SH-SY5Y (cell line): ENCODE measurements at regions not wholly inside any gene's neighbourhood (a gene's known extent, or its start where the extent isn't known, plus 50 kb on each side); places are given as distances from the start of the nearest gene placed in this dataset.

ENCODE experiments used
- GATA2 ChIP-seq: IDR thresholded peaks from 2 replicates; pipeline ENCODE4 v1.6.1; 2011; ENCODE audit warnings: mild to moderate bottlenecking, low read depth, low read length
- GATA3 ChIP-seq: IDR thresholded peaks from 2 replicates; pipeline ENCODE4 v1.6.1; 2011; ENCODE audit warnings: low read depth, mild to moderate bottlenecking, low read length, moderate library complexity

DNA sequence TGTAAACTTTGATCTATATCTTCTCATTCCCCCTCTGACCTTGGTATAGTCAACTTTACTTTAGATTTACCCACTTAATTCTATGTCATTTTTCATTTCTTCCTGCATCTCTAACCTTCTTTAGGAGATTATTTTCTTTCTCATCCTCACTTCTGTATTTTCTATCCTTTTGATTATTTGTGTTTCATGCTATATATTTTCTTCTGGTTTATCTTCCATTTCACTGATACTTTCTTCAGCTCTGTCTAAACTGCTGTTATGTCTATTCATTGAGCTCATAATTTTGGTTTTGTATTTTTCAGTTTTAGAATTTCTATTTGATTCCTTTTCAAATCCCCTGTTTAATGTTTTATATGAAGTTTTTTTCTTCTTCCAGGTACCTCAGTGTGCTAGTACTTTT, 171.1 kb upstream of the LYZL1 start:
- TF ChIP-seq GATA3: no peak
- no peak for TF ChIP-seq GATA2

DNA sequence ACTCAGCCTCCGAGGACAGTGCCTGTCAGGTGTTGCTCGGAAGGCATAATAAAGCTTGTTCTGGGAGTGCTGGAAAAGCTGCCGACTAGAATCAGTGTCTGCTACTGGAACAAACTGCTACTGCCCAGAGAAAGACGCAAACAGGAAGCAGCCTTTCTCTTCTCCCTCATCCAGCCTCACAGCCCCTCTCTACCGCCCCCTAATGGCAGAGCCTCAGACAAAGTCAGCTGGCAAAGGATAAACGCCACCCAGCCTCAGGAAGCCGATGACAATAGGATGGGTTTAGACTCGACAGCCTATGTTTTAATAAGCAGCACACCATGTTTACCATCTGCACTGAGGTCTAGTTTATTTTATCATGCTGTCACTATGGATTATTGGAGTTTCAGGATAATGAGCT, 169.5 kb upstream of the LYZL1 start:
- TF ChIP-seq GATA3 (no peak), GATA2 (no peak)

DNA sequence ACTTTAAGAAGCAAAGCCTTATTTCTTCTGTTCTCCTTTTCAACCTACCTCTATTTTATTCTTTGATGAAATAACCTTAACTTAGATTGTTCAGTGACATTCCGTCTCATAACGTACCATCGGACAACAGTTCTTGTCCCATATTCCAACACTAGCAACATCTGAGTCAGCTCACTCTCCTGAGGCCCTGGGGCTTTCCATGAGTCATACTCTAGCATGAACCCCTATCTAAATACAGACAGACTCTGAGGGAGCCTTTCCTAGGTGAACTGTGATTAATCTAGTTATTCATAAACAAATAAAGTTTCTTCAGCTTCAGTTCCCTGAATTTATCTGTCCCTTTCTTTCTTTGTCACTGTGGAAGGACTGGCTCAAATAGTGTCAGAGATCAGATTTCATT, 168.7 kb upstream of the LYZL1 start:
- TF ChIP-seq GATA2 (no peak), GATA3 (no peak)

DNA sequence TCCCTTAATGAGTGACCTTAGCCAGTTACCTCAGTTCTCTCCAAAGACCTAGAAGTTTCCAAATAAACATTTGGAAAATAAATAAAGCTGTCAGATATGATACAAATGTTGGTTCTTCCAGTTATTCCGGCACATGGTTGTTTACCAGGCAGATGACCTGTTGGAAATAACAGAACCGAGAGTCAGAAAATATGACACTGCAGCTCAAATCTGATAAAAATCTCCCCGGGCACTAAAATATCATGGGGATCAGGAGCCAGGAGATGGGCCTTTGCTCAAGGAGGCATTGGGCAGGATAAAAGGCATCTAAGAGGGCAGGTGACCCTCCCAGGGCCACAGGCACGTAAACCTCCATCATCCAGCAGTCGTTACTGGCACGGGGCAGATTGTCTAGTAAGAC, 164.0 kb upstream of the LYZL1 start:
- TF ChIP-seq GATA2 (no peak), GATA3 (no peak)

DNA sequence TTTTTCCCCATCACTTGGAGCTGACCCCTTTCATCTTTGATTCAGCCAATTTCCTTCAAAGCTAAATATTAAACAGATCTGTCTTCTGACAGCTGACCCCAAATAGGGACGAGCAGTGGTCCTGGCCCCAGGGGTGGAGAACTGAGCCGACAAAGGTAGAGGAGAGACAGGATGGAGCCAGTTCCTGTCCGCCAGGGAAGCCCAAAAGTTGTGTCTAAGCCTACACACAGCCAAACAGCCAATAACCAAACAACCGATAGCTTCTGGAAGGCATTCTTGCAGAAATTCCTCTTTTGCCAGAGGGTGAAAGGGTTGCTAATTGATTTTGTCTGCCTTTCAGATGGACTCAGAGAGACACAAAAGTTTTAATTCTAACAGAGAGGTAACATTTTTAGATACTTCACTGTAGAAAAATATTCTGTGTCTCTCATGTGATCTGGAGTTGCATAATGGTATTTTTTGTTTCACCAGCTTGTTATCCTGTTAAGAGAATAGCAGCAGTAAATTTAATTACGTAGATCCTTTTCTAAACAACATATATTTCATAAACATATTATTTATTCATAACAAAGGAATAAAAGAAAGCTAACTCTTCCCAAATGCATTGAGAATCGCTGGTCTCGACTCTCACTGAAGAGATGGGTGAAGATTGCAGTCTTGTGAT, 161.7 kb upstream of the LYZL1 start:
- no peak for TF ChIP-seq GATA3
- TF ChIP-seq GATA2: no peak

DNA sequence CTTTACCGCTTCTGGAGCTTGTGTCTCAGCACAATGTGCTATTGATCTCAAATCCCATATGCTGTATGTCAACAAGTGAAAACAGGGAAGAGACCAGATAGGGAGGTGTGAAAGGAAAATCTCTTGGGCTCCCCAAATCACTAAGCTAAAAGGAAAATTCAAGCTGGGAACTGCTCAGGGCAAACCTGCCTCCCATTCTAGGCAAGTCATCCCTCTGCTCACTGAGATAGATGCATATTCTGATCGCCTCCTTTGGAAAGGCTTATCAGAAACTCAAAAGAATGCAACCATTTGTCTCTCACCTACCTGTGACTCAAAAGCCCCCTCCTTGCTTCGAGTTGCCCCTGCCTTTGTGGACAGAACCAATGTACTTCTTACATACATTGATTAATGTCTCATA, 161.1 kb upstream of the LYZL1 start:
- no peak for TF ChIP-seq GATA2
- TF ChIP-seq GATA3: no peak

DNA sequence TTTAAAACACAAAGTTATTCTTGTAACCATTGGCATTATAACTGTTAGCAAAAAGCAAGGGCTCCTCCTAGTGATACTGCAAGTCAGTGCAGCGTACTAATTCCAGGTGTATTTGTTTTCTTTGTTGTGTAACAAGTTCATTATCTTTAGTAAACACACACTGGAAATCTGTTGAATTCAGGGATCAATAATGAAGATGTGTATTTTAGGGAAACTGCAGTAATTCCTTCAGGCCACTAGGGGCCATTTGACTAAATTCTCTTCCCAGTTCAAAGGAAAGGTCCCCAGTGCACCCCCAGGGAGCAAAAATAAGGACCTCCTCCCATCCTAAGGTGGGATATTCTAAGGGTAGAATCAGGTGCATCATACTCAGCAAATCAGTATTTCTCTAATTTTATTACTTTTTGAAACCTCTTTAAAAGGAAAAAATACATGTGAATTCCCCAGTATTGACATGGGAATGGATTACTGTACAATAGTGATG, 158.6 kb upstream of the LYZL1 start:
- TF ChIP-seq GATA3: no peak
- no peak for TF ChIP-seq GATA2

DNA sequence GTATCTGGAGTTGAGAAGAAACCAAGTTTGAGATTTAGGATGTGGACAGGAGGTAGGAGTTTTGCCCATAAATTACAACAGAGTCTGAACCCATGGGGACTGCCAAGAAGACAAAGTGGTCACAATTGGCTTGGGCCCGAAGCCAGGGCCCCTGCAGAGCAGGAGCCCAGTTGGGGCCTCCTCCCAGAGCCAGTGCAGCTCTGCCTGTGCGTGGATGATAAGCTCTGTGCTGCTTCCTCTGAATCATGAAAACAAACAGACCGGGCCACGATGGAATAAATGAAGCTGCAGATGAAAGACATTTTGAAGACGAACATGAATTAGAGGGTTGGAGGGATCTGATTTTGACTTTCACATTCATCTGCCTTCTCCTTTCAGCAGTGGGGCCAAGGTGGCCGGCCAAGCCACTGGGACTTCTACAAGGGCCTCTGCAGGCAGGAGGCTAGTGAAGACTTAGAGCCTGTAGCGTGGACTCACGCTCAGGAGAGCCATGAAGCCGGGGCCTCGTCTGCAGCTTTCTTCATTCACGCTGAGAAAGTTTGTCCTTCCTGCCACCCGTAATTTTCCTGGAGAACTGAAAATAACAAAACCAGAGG, 156.8 kb upstream of the LYZL1 start:
- no peak for TF ChIP-seq GATA2
- TF ChIP-seq GATA3: no peak

DNA sequence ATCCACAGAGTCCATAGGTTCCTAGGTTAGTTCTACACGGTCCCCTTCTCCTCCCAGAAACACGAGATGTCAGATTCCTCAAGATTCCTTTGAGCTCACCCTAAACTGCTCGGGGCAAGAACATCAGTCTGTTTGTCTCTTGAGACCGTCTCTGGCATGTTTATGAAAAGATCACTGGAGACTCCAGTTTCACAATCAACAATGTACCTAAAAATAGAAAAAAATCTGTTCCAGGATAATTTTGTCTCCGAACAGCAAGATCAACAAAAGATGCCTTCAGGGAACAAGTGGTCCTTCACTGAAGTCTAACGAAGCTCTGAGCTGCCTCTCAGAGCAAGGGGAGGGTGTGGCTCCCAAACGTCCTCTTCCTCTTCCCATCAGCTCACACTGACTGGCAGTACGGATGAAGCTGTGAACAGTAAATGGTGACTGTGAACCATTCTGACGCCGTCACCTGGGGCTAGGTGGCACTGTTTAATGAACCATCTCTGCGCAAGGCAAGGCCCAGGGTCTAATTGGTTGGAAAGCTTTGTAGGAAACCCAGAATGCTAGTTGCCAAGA, 156.2 kb upstream of the LYZL1 start:
- TF ChIP-seq GATA3 (no peak), GATA2 (no peak)

DNA sequence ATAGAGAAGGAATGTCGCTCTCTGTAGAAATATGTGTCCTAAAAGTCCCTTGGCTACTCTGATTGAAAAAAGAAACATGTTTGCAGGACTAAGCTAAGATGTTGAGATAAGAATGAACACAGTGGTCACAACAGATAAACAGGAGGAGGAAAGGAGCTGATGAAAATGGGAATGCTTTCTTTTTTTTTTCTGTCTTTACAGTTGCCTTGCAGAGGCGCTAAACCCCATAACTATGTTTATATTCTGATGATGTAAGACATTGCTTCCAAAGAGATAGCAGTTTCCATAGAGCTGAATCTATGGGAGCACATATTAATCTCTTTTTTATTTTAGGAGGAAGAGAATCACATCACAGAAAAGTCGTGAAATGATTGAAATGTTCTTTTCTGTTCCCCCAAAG, 153.5 kb upstream of the LYZL1 start:
- TF ChIP-seq GATA2 (no peak; the same call in 1 of the 2 replicates), GATA3 (no peak)

DNA sequence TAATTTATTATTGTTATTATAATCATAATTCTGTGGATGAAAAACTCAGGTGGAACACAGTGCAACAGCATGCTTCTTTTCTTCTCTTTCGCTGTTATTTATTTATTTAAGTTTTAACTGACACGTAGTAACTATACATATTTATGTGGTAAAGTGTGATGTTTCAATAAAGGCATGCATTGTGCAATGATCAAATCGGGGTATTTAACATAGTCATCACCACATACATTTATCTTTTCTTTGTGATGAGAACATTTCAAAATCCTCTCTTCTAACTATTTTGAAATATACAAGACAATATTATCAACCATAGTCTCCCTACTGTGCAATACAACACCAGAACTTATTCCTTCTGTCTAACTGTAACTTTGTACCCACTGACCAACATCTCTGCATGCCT, 152.5 kb upstream of the LYZL1 start:
- no peak for TF ChIP-seq GATA3
- no peak for TF ChIP-seq GATA2

DNA sequence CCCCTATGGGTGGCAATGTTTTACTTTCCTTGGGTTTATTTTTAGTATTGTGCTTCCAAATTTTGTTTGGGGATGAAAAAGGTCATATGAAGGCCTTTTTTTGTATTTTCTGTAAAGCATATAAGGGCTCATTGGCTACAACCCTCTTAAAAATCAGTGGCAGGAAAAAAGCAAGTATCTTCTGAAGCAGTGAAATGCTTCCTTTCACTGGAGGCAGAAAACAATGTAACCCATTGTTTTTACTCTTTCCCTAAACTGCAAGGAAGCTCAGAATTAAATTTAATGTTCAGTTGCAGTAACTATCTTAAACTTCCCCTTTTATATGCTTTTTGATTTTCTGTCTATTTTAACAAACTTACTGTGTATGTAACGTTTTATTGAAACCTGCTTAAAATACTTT, 148.7 kb upstream of the LYZL1 start:
- TF ChIP-seq GATA3: no peak

DNA sequence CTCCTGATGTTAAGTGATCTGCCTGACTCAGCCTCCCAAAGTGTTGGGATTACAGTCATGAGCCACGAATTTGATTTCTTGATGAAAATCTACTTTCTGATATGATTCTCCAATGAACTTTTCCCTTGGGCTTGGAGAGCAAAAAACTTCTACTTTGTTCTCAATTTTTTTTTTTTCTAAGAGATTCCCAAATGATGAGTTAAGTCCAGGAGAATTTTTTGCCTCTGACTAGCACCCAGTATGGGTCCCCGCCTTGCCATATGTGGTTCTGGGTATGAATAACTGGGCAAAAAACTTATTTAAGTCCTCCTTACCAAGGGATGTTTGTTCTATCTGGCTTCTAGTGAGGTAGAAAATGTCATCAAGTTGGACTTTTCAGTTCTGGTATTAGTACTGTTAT, 147.9 kb upstream of the LYZL1 start:
- TF ChIP-seq GATA2: no peak
- no peak for TF ChIP-seq GATA3

DNA sequence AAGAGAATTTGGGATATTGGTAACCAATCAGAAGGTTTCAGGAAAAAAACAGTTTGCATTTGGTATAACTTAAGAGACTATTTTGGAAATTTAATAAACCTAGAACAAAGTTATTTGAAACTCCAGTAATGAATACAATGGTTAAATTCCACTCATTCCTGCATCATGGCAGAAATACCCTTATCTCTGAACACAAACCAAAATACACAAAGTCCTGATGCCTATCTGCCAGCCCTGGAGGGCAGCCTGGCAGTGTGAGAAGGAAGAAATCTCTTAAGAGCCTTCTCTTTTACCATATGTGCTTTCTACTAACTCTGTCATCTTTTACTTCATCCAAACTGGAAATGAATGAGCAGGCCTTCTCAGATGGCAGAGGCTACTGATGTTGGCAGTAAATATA, 147.1 kb upstream of the LYZL1 start:
- TF ChIP-seq GATA3 (peak; percentile 81), GATA2 (peak; percentile 83)

DNA sequence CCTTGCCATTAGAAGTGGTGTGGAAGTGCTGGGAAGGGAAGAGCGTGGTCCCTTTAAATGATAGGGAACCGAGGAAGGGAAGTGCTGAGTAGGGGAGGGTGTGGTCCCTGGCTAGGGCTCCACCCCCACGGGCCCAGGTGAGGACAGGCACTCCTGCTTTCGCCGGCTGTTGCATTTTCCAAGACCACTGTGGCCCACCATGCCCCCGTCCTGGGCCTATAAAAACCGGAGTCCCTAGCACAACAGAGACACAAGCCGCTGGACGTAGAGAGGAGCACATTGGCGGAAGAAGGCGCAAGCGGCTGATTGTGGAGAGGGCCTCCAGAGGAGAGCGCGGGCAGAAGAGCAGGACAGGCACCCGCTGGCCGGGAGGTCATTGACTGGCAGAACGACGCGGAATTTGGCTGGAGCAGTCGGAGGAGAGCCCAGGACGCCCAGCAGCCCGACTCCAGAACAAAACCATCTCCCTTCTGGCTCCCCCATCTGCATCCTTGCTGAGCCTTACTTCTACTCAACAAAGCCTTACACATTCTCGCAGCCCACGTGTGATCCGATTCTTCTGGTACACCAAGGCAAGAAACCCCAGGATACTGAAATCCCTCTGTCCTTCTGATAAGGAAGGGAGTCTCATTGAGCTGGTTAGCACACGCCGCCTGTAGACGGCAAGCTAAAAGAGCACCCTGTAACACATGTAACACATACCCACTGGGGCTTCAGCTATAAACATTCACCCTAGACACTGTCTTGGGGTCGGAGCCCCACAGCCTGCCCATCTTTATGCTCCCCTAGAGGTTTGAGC, 146.2 kb upstream of the LYZL1 start:
- TF ChIP-seq GATA2: no peak
- no peak for TF ChIP-seq GATA3

DNA sequence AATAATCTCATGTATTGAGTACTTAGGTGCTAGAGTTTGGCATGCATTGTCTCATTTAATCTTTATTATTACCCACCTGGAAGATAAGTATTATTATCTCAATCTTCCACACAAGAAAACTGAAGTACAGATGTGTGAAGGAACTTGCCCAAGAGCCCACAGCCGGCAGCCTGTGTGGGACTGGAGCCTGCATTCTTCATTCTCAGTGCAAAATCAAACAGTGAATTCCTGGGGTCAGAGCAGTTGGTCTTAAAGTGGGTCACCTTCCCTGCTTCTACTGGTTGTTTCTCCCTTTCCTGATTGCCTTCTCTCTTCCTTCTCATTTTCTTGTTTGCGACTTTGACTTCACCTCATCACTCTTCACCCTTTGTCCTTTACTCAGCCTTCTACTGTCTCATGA, 144.7 kb upstream of the LYZL1 start:
- TF ChIP-seq GATA3: no peak
- no peak for TF ChIP-seq GATA2
